ENCODE measurements at regions not wholly inside any gene's neighbourhood (a gene's known extent, or its start where the extent isn't known, plus 50 kb on each side); places are given as distances from the start of the nearest gene placed in this dataset.

- TF ChIP-seq CTCF (IDR thresholded peaks at IDR 0.05) = no peak
- no peak for TF ChIP-seq POLR2AphosphoS5 (IDR thresholded peaks at IDR 0.05; ENCODE audit: insufficient read depth in 1 of 2, low read depth in 1 of 2)
Observed at GRCh38 chr18:75779450-75779849, 351.9 kb upstream of the SMIM21 start.
